HepG2 (cell line): ENCODE measurements at regions not wholly inside any gene's neighbourhood (a gene's known extent, or its start where the extent isn't known, plus 50 kb on each side); places are given as distances from the start of the nearest gene placed in this dataset.

Experiments
- FOXK2 ChIP-seq: fragments of 450-650 bp; IDR thresholded peaks from 2 replicates; pipeline ENCODE4 v1.6.1; 2016
- HOXA3 ChIP-seq: sonication (generic); formaldehyde crosslinking; IDR thresholded peaks from 2 replicates; pipeline ENCODE4 v1.5.0; 2020; ENCODE audit warnings: missing genetic modification reagents
- HOXD1 ChIP-seq: sonication (generic); formaldehyde crosslinking; IDR thresholded peaks from 2 replicates; pipeline ENCODE4 v1.5.0; 2020; ENCODE audit warnings: missing genetic modification reagents
- IKZF5 ChIP-seq: IDR thresholded peaks from 2 replicates; pipeline ENCODE4 v1.6.1; 2018; ENCODE audit warnings: missing genetic modification reagents, mild to moderate bottlenecking, missing compliant biosample characterization
- NR2C2 ChIP-seq: sonication (generic); formaldehyde crosslinking; IDR thresholded peaks from 2 replicates; pipeline ENCODE4 v1.4.0; 2020; ENCODE audit warnings: missing genetic modification reagents, mild to moderate bottlenecking, moderate library complexity, borderline replicate concordance
- POLR2A ChIP-seq, 2 experiments: IDR thresholded peaks; 2 replicates each; pipeline ENCODE4 v1.6.1; 2011; ENCODE audit warnings: low read depth in 2 of 2, low read length in 2 of 2, mild to moderate bottlenecking in 1 of 2, moderate library complexity in 1 of 2; ENCODE audit not compliant: insufficient read depth in 1 of 2
- SP2 ChIP-seq: sonication (generic); formaldehyde crosslinking; IDR thresholded peaks from 2 replicates; pipeline ENCODE4 v1.5.1; 2020; ENCODE audit warnings: mild to moderate bottlenecking, missing genetic modification reagents
- ZNF12 ChIP-seq: sonication (generic); formaldehyde crosslinking; IDR thresholded peaks from 2 replicates; pipeline ENCODE4 v1.5.0; 2020; ENCODE audit warnings: missing genetic modification reagents
- ZNF138 ChIP-seq: sonication (generic); formaldehyde crosslinking; IDR thresholded peaks from 2 replicates; pipeline ENCODE4 v1.5.0; 2020; ENCODE audit warnings: mild to moderate bottlenecking, low read depth, missing genetic modification reagents

GRCh38 chr5:135719428-135720063 lies 114.9 kb upstream of the SLC25A48 start:
- TF ChIP-seq NR2C2 (CRISPR knock-in tag) = no peak
- no peak for TF ChIP-seq SP2 (CRISPR knock-in tag)
- TF ChIP-seq ZNF138 (CRISPR knock-in tag) = no peak
- no peak for TF ChIP-seq HOXA3 (CRISPR knock-in tag)
- no peak for TF ChIP-seq FOXK2
- TF ChIP-seq ZNF12 = no peak
- no peak for TF ChIP-seq IKZF5 (CRISPR knock-in tag)
- no peak for TF ChIP-seq POLR2A (IDR thresholded peaks at IDR 0.05; ENCODE audit: insufficient read depth in 1 of 2, low read depth in 2 of 2, low read length in 2 of 2)
- TF ChIP-seq HOXD1 (CRISPR knock-in tag) = no peak
